H1 (cell line): ENCODE measurements at regions not wholly inside any gene's neighbourhood (a gene's known extent, or its start where the extent isn't known, plus 50 kb on each side); places are given as distances from the start of the nearest gene placed in this dataset.

Experiments
- CTCF ChIA-PET: fragments of 300-600 bp; sonication (Branson Sonifier 250); formaldehyde crosslinking; loops from one replicate; lab custom pipeline; 2021; ENCODE audit not compliant: partially characterized antibody; lab: Charles Lee
- POLR2A ChIA-PET: fragments of 300-600 bp; sonication (Branson Sonifier 250); formaldehyde crosslinking; loops from one replicate; lab custom pipeline; 2021; ENCODE audit warnings: inconsistent platforms; ENCODE audit not compliant: partially characterized antibody; lab: Charles Lee
- DNase-seq, 2 experiments: peaks; one replicate each; pipeline versions ENCODE4 v3.0.0 to v3.0.0-alpha.2; 2010 to 2022; ENCODE audit warnings: low spot score in 2 of 2, low read depth in 1 of 2, mixed read lengths in 1 of 2
- FAIRE-seq: peaks from 2 replicates; lab custom pipeline; 2011; peaks lifted over from hg19 to GRCh38; lab: Jason Lieb, UNC
- H2AFZ ChIP-seq: 2 replicates; pipeline ENCODE4 v1.8.1; 2012; ENCODE audit warnings: low read length, inconsistent platforms
- H2AK5ac ChIP-seq: 2 replicates; pipeline ENCODE4 v1.6.1; 2013; ENCODE audit warnings: low read depth, low read length
- H2BK120ac ChIP-seq: replicated peaks from 2 replicates; pipeline ENCODE3; 2013; ENCODE audit warnings: low read depth, low read length, inconsistent platforms
- H2BK12ac ChIP-seq: 2 replicates; pipeline ENCODE4 v1.6.1; 2013; ENCODE audit warnings: low read depth, low read length
- H2BK15ac ChIP-seq: 2 replicates; pipeline ENCODE4 v1.6.1; 2013; ENCODE audit warnings: low read length
- H2BK20ac ChIP-seq: 2 replicates; pipeline ENCODE4 v1.6.1; 2013; ENCODE audit warnings: low read length
- H2BK5ac ChIP-seq: 2 replicates; pipeline ENCODE4 v1.6.1; 2013; ENCODE audit warnings: low read depth, low read length
- H3K14ac ChIP-seq: 2 replicates; pipeline ENCODE4 v1.6.1; 2013; ENCODE audit warnings: inconsistent platforms; ENCODE audit not compliant: insufficient read length
- H3K18ac ChIP-seq: 2 replicates; pipeline ENCODE4 v1.6.1; 2013; ENCODE audit warnings: low read length; ENCODE audit errors: extremely low read depth
- H3K23ac ChIP-seq: 2 replicates; pipeline ENCODE4 v1.6.1; 2013; ENCODE audit warnings: inconsistent platforms; ENCODE audit not compliant: insufficient read length
- H3K23me2 ChIP-seq: 2 replicates; pipeline ENCODE4 v1.6.1; 2013; ENCODE audit warnings: low read depth, low read length
- H3K27ac ChIP-seq: 2 replicates; pipeline ENCODE4 v1.6.1; 2011; ENCODE audit warnings: low read depth, low read length, inconsistent platforms
- H3K27me3 ChIP-seq, 4 experiments: replicated peaks in 1 of 4; 1 replicate in 1 of 4; 2 replicates in 3 of 4; pipeline versions ENCODE4 v1.6.1 to v1.8.1; 2011 to 2013; ENCODE audit warnings: low read length in 3 of 4, mild to moderate bottlenecking in 3 of 4, inconsistent platforms in 2 of 4, mixed read lengths in 2 of 4, moderate library complexity in 1 of 4; ENCODE audit not compliant: control insufficient read depth in 3 of 4, insufficient read depth in 3 of 4; ENCODE audit errors: extremely low read depth in 1 of 4
- H3K36me3 ChIP-seq, 4 experiments: 2 replicates each; pipeline versions ENCODE4 v1.6.1 to v1.8.1; 2011 to 2013; ENCODE audit warnings: mild to moderate bottlenecking in 4 of 4, low read length in 3 of 4, moderate library complexity in 2 of 4, control low read depth in 1 of 4, inconsistent platforms in 1 of 4; ENCODE audit not compliant: insufficient read depth in 4 of 4, control insufficient read depth in 2 of 4
- H3K4ac ChIP-seq: replicated peaks from 2 replicates; pipeline ENCODE3; 2013; ENCODE audit warnings: low read length, low read depth, mixed read lengths, inconsistent platforms; ENCODE audit not compliant: insufficient read length
- H3K4me1 ChIP-seq, 4 experiments: replicated peaks in 1 of 4; 1 replicate in 1 of 4; 2 replicates in 3 of 4; pipeline versions ENCODE4 v1.6.1 to v1.8.1; 2011 to 2013; ENCODE audit warnings: low read length in 3 of 4, inconsistent platforms in 2 of 4, mixed read lengths in 1 of 4; ENCODE audit not compliant: insufficient read depth in 4 of 4, control insufficient read depth in 3 of 4
- H3K4me2 ChIP-seq, 2 experiments: 2 replicates each; pipeline versions ENCODE4 v1.6.1 to v1.8.1; 2011 to 2013; ENCODE audit warnings: low read depth in 2 of 2, low read length in 2 of 2, control low read depth in 1 of 2, inconsistent platforms in 1 of 2, mild to moderate bottlenecking in 1 of 2; ENCODE audit not compliant: insufficient read depth in 1 of 2
- H3K4me3 ChIP-seq, 4 experiments: fragments of 200-600, 300-600 bp in 1 of 4; sonication (generic), shearing (Covaris generic), sonication (Bioruptor Twin) in 1 of 4; 2 replicates each; pipeline versions ENCODE4 v1.5.1 to v1.8.1; 2011 to 2016; ENCODE audit warnings: low read length in 4 of 4, low read depth in 3 of 4, control low read depth in 2 of 4, inconsistent platforms in 2 of 4, mild to moderate bottlenecking in 2 of 4, mixed read lengths in 1 of 4, moderate library complexity in 1 of 4; ENCODE audit not compliant: insufficient read depth in 2 of 4; ENCODE audit errors: extremely low read depth in 1 of 4
- H3K56ac ChIP-seq: replicated peaks from 2 replicates; pipeline ENCODE3; 2013; ENCODE audit warnings: low read depth, mild to moderate bottlenecking, mixed read lengths, low read length, inconsistent platforms; ENCODE audit not compliant: insufficient read length
- H3K79me1 ChIP-seq: 2 replicates; pipeline ENCODE4 v1.6.1; 2013; ENCODE audit warnings: low read depth, low read length, control low read depth
- H3K79me2 ChIP-seq, 2 experiments: 2 replicates each; pipeline versions ENCODE4 v1.6.1 to v1.8.1; 2012 to 2013; ENCODE audit warnings: low read length in 2 of 2, mild to moderate bottlenecking in 2 of 2, inconsistent platforms in 1 of 2; ENCODE audit not compliant: insufficient read depth in 2 of 2, control insufficient read depth in 1 of 2
- H3K9ac ChIP-seq, 4 experiments: replicated peaks in 1 of 4; 1 replicate in 1 of 4; 2 replicates in 3 of 4; pipeline versions ENCODE4 v1.6.1 to v1.8.1; 2011 to 2013; ENCODE audit warnings: low read depth in 3 of 4, low read length in 3 of 4, control low read depth in 2 of 4, mild to moderate bottlenecking in 2 of 4, moderate library complexity in 2 of 4, inconsistent platforms in 1 of 4; ENCODE audit errors: extremely low read depth in 1 of 4
- H3K9me3 ChIP-seq, 2 experiments: 2 replicates each; pipeline versions ENCODE4 v1.6.1 to v1.8.1; 2012 to 2013; ENCODE audit warnings: mild to moderate bottlenecking in 2 of 2, moderate library complexity in 2 of 2, control low read depth in 1 of 2, inconsistent platforms in 1 of 2, low read depth in 1 of 2, low read length in 1 of 2, mixed read lengths in 1 of 2; ENCODE audit not compliant: insufficient read depth in 2 of 2
- H4K20me1 ChIP-seq, 2 experiments: replicated peaks in 1 of 2; 2 replicates each; pipeline versions ENCODE3 to v1.8.1; 2011 to 2013; ENCODE audit warnings: inconsistent platforms in 2 of 2, low read length in 2 of 2, mild to moderate bottlenecking in 1 of 2; ENCODE audit not compliant: insufficient read depth in 2 of 2, control insufficient read depth in 1 of 2
- H4K5ac ChIP-seq: 2 replicates; pipeline ENCODE4 v1.6.1; 2013; ENCODE audit warnings: low read length, low read depth, mixed read lengths, inconsistent platforms; ENCODE audit not compliant: insufficient read length
- H4K8ac ChIP-seq: 2 replicates; pipeline ENCODE4 v1.8.0; 2013; ENCODE audit warnings: mild to moderate bottlenecking, moderate library complexity, low read length, inconsistent platforms; ENCODE audit not compliant: insufficient read depth; ENCODE audit errors: extremely low read depth
- H4K91ac ChIP-seq: replicated peaks from 2 replicates; pipeline ENCODE3; 2013; ENCODE audit warnings: low read length, mixed read lengths, inconsistent platforms; ENCODE audit not compliant: insufficient read length
- CREB1 ChIP-seq: IDR thresholded peaks from 2 replicates; pipeline ENCODE4 v1.6.1; 2012; ENCODE audit warnings: inconsistent platforms
- CTCF ChIP-seq, 3 experiments: IDR thresholded peaks; 1 replicate in 2 of 3; 2 replicates in 1 of 3; pipeline versions ENCODE4 v1.5.1 to v1.6.1; 2011; ENCODE audit warnings: low read length in 3 of 3, mild to moderate bottlenecking in 3 of 3, inconsistent platforms in 2 of 3, low read depth in 1 of 3, moderate library complexity in 1 of 3; ENCODE audit not compliant: insufficient read depth in 1 of 3; ENCODE audit errors: control extremely low read depth in 1 of 3
- EGR1 ChIP-seq: IDR thresholded peaks from 2 replicates; pipeline ENCODE4 v1.6.1; 2011; ENCODE audit warnings: low read depth, low read length, borderline replicate concordance
- SUZ12 ChIP-seq: fragments of 200-600 bp; sonication (generic); IDR thresholded peaks from 2 replicates; pipeline ENCODE4 v1.6.1; 2012; ENCODE audit warnings: mild to moderate bottlenecking, inconsistent platforms, low read length, moderate library complexity, mixed read lengths
- WGBS, 2 experiments: shearing (Covaris generic) in 1 of 2; methylation state at CpG; one replicate each; pipeline versions ENCODE4 v1.1.6 to v1.1.7; 2013 to 2015; ENCODE audit warnings: low lambda C conversion rate in 2 of 2, mixed read lengths in 2 of 2, inconsistent platforms in 1 of 2, low coverage in 1 of 2, missing lambda C conversion rate in 1 of 2; ENCODE audit not compliant: insufficient replicate concordance in 2 of 2, insufficient coverage in 1 of 2, insufficient read length in 1 of 2; ENCODE audit errors: extremely low coverage in 1 of 2, missing lambda C conversion rate in 1 of 2; 5-methylcytosine and 5-hydroxymethylcytosine counted together

GRCh38 chr17:77055453-77055852 is 85.3 kb upstream of the SEC14L1 start:
- Histone ChIP-seq H2BK120ac (no peak overlapping the region), H3K27ac (no peak overlapping the region), H3K9ac (no peak overlapping the region), H2BK12ac (peak overlapping the region; percentile 0; the same call in 1 of the 2 replicates), H4K5ac (no peak overlapping the region), H3K4me1 (peaks cover 0 to 2% (median 0%) of the 10 kb centered on the region in 4 experiments; a peak in 3 of 7 replicates), H3K79me1 (no peaks in the 10 kb centered on the region), H3K79me2 (no peaks in the 10 kb centered on the region), H3K27me3 (no peaks in the 10 kb centered on the region), H3K23me2 (no peaks in the 10 kb centered on the region; the same call in 1 of the 2 replicates), H4K20me1 (no peaks in the 10 kb centered on the region), H2BK15ac (no peak overlapping the region), H3K36me3 (no peaks in the 10 kb centered on the region; a peak in 1 of 8 replicates), H3K4me3 (no peak overlapping the region), H3K18ac (no peak overlapping the region), H3K56ac (no peak overlapping the region), H3K4me2 (no peak overlapping the region), H3K23ac (no peak overlapping the region), H2AK5ac (peak overlapping the region; percentile 97), H2BK5ac (0 out of 2 replicates have a peak overlapping the region, but pooled peaks have one; percentile 35), H3K9me3 (no peaks in the 10 kb centered on the region), H2BK20ac (no peak overlapping the region; the same call in 1 of the 2 replicates), H3K14ac (no peak overlapping the region), H2AFZ (no peak overlapping the region), H3K4ac (peak overlapping the region; percentile 28), H4K8ac (no peak overlapping the region), H4K91ac (peak overlapping the region; percentile 55)
- DNase-seq: no peak
- ChIA-PET CTCF (interaction anchor here (0.8 to 5.2 kb wide), 32 partner anchors 9 to 413 kb away, joined by 3 to 83 read pairs (median 5); partner anchors contain the start of gene MGAT5B), POLR2A (interaction anchor here (1.4 to 2.0 kb wide), 2 partner anchors 33 to 35 kb away, joined by 3 to 6 read pairs; no protein-coding TSS in a partner anchor)
- FAIRE-seq: no peak
- TF ChIP-seq EGR1: no peak
- no peak for TF ChIP-seq CTCF (IDR thresholded peaks at IDR 0.05; ENCODE audit: control extremely low read depth in 1 of 3, insufficient read depth in 1 of 3, low read depth in 1 of 3, low read length in 3 of 3)
- no peak for TF ChIP-seq CREB1
- no peak for TF ChIP-seq SUZ12
- WGBS, 2 experiments: 81% methylated on average over 7 of the region's 7 CpGs; no CpG with 5 or more reads in 1 of the 2 experiments
